Stimulated activated naive CD8-positive, alpha-beta T cell treated with anti-CD3 and anti-CD28 coated beads, Interleukin-15, amount 100 ng/mL, for 72 hours (primary cell): ENCODE measurements at regions not wholly inside any gene's neighbourhood (a gene's known extent, or its start where the extent isn't known, plus 50 kb on each side); places are given as distances from the start of the nearest gene placed in this dataset.
A peak's percentile ranks its signal among the peaks of the same experiment; 100 is the strongest.

Source experiments
- ATAC-seq: fragments of 150-1000 bp; cut with Tn5 transposase; 2 replicates; pipeline ENCODE4 v1.10.0; 2021; ENCODE audit warnings: mild to moderate bottlenecking, moderate library complexity
- DNase-seq, 2 donors: peaks; one replicate each; pipeline ENCODE4 v3.0.0; 2021 to 2022
- H3K27ac Mint-ChIP-seq, 2 donors: one replicate each; pipeline ENCODE4 v1.8.0; 2022; ENCODE audit warnings: mild to moderate bottlenecking in 2 of 2, mixed read lengths in 2 of 2, moderate library complexity in 2 of 2
- H3K27me3 Mint-ChIP-seq: one replicate; pipeline ENCODE4 v1.8.0; 2022; ENCODE audit warnings: mixed read lengths
- H3K4me1 Mint-ChIP-seq: one replicate; pipeline ENCODE4 v1.8.0; 2022; ENCODE audit warnings: mild to moderate bottlenecking, mixed read lengths
- H3K4me3 Mint-ChIP-seq, 2 donors: one replicate each; pipeline ENCODE4 v1.8.0; 2022; ENCODE audit warnings: mild to moderate bottlenecking in 2 of 2, mixed read lengths in 2 of 2, moderate library complexity in 1 of 2
- H3K9me3 Mint-ChIP-seq, 2 donors: one replicate each; pipeline ENCODE4 v1.8.0; 2022; ENCODE audit warnings: mixed read lengths in 2 of 2

- Mint-ChIP-seq H3K9me3 (no peaks in the 10 kb centered on the region), H3K27me3 (peaks cover 34% of the 10 kb centered on the region), H3K4me3 (peak overlapping the region; percentile 75 to 79), H3K27ac (peak overlapping the region in 1 of 2 donors; percentile 62), H3K4me1 (peaks cover 10% of the 10 kb centered on the region)
- DNase-seq (peak; percentile 58 to 59), ATAC-seq (peak; percentile 80)
These were observed 51.0 kb upstream of the TCF21 start for GRCh38 chr6:133837801-133838349.
